ENCODE measurements at regions not wholly inside any gene's neighbourhood (a gene's known extent, or its start where the extent isn't known, plus 50 kb on each side); places are given as distances from the start of the nearest gene placed in this dataset.
"Not testable (repeated sequence)": the region's sequence is repeated elsewhere in the genome, so short reads cannot be mapped to it uniquely, and the experiment has no call there.

GRCh38 chr5:2565147-2565546 lies 186.3 kb downstream of the IRX2 start:
- DNase-seq, result no peak

GRCh38 chr5:2563046-2563445 lies 188.4 kb downstream of the IRX2 start:
- DNase-seq, result no peak

GRCh38 chr5:2562036-2562435 lies 189.4 kb downstream of the IRX2 start:
- no peak for DNase-seq

- no peak for DNase-seq
Observed at GRCh38 chr5:2560435-2560834, 191.0 kb downstream of the IRX2 start.

GRCh38 chr5:2557435-2557834 lies 194.0 kb downstream of the IRX2 start:
- DNase-seq, result no peak

GRCh38 chr5:2556375-2556966 lies 195.0 kb downstream of the IRX2 start:
- DNase-seq, result no peak

- DNase-seq, result no peak
Observed at GRCh38 chr5:2553611-2554010, 197.9 kb downstream of the IRX2 start.

- no peak for DNase-seq
Observed at GRCh38 chr5:2550509-2550908, 201.0 kb downstream of the IRX2 start.

- DNase-seq, result no peak
Observed at GRCh38 chr5:2549900-2550299, 201.6 kb downstream of the IRX2 start.

- DNase-seq, result no peak
Observed at GRCh38 chr5:2549354-2549753, 202.1 kb downstream of the IRX2 start.

GRCh38 chr5:2546938-2547337 lies 204.5 kb downstream of the IRX2 start:
- DNase-seq, result no peak

- DNase-seq, result no peak
Observed at GRCh38 chr5:2544003-2544402, 207.5 kb downstream of the IRX2 start.

- DNase-seq, result no peak
Observed at GRCh38 chr5:2542821-2543220, 208.7 kb downstream of the IRX2 start.

GRCh38 chr5:2542026-2542425 lies 209.5 kb downstream of the IRX2 start:
- no peak for DNase-seq

GRCh38 chr5:2538169-2538568 lies 213.3 kb downstream of the IRX2 start:
- no peak for DNase-seq

GRCh38 chr5:2537378-2538145 lies 213.9 kb downstream of the IRX2 start:
- no peak for DNase-seq

- DNase-seq, result no peak
Observed at GRCh38 chr5:2536632-2537377, 214.7 kb downstream of the IRX2 start.

GRCh38 chr5:2534970-2535369 lies 216.5 kb downstream of the IRX2 start:
- DNase-seq, result no peak

- DNase-seq, result no peak
Observed at GRCh38 chr5:2534251-2534650, 217.2 kb downstream of the IRX2 start.

- DNase-seq, result not testable (repeated sequence)
Observed at GRCh38 chr5:2533848-2534247, 217.6 kb downstream of the IRX2 start.

- DNase-seq, result no peak
Observed at GRCh38 chr5:2532809-2533208, 218.7 kb downstream of the IRX2 start.

GRCh38 chr5:2531318-2531717 lies 220.2 kb downstream of the IRX2 start:
- no peak for DNase-seq

GRCh38 chr5:2530609-2531008 lies 220.9 kb downstream of the IRX2 start:
- DNase-seq, result no peak
